ENCODE measurements at regions not wholly inside any gene's neighbourhood (a gene's known extent, or its start where the extent isn't known, plus 50 kb on each side); places are given as distances from the start of the nearest gene placed in this dataset.

GRCh38 chr4:35802644-35803043 lies 441.7 kb downstream of the ARAP2 start (continued):
- no peak for TF ChIP-seq SUZ12 (IDR thresholded peaks at IDR 0.05; ENCODE audit: low read length)

- no peaks in the 10 kb centered on the region for H3K4me1 ChIP-seq (replicated peaks in 1 of 4; ENCODE audit: control insufficient read depth in 3 of 4, insufficient read depth in 4 of 4, low read length in 3 of 4)
- no peak overlapping the region for H2BK12ac ChIP-seq (ENCODE audit: low read depth, low read length)
- H3K56ac ChIP-seq (replicated peaks; ENCODE audit: insufficient read length, low read depth, low read length) = no peak overlapping the region
- FAIRE-seq (no peak), DNase-seq (ENCODE audit: low read depth in 1 of 2, low spot score in 2 of 2) (no peak)
- H3K9me3 ChIP-seq (ENCODE audit: insufficient read depth in 2 of 2, low read depth in 1 of 2, low read length in 1 of 2) = no peaks in the 10 kb centered on the region
- H2BK120ac ChIP-seq (replicated peaks; ENCODE audit: low read depth, low read length) = no peak overlapping the region
- H4K8ac ChIP-seq (ENCODE audit: extremely low read depth, insufficient read depth, low read length) = no peak overlapping the region
- no peak overlapping the region for H2BK20ac ChIP-seq (ENCODE audit: low read length)
- 98% methylated on average over 4 of the region's 4 CpGs; no CpG with 5 or more reads in 1 of the 2 experiments for WGBS, 2 experiments (ENCODE audit: extremely low coverage in 1 of 2, insufficient coverage in 1 of 2, insufficient read length in 1 of 2, insufficient replicate concordance in 2 of 2, low coverage in 1 of 2, low lambda C conversion rate in 2 of 2, missing lambda C conversion rate in 1 of 2)
- no peak overlapping the region for H4K5ac ChIP-seq (ENCODE audit: insufficient read length, low read depth, low read length)
- H3K14ac ChIP-seq (ENCODE audit: insufficient read length) = no peak overlapping the region
- H2BK15ac ChIP-seq (ENCODE audit: low read length) = no peak overlapping the region
- no peak overlapping the region for H2AFZ ChIP-seq (ENCODE audit: low read length)
- POLR2A ChIA-PET (ENCODE audit: partially characterized antibody) = no interaction called here
- CTCF ChIA-PET (ENCODE audit: partially characterized antibody) = no interaction called here
- no peak for TF ChIP-seq TEAD4 (IDR thresholded peaks at IDR 0.05; ENCODE audit: low read depth, low read length)
- no peak for TF ChIP-seq GABPA (IDR thresholded peaks at IDR 0.05; ENCODE audit: borderline replicate concordance, insufficient read depth, low read length)
- TF ChIP-seq BCL11A (IDR thresholded peaks at IDR 0.05; ENCODE audit: low read depth in 2 of 2, low read length in 2 of 2) = no peak
- no peak for TF ChIP-seq SUZ12 (IDR thresholded peaks at IDR 0.05; ENCODE audit: low read length)
- H3K23me2 ChIP-seq (ENCODE audit: low read depth, low read length) = no peaks in the 10 kb centered on the region
- no peaks in the 10 kb centered on the region for H3K27me3 ChIP-seq (replicated peaks in 1 of 4; ENCODE audit: control insufficient read depth in 3 of 4, extremely low read depth in 1 of 4, insufficient read depth in 3 of 4, low read length in 3 of 4)
- no peak overlapping the region for H3K18ac ChIP-seq (ENCODE audit: extremely low read depth, low read length)
- H3K4me3 ChIP-seq (ENCODE audit: extremely low read depth in 1 of 4, insufficient read depth in 2 of 4, low read depth in 3 of 4, low read length in 4 of 4) = no peak overlapping the region
- H3K27ac ChIP-seq (ENCODE audit: low read depth, low read length) = no peak overlapping the region
- no peaks in the 10 kb centered on the region for H3K79me2 ChIP-seq (ENCODE audit: control insufficient read depth in 1 of 2, insufficient read depth in 2 of 2, low read length in 2 of 2)
- no peak overlapping the region for H3K23ac ChIP-seq (ENCODE audit: insufficient read length)
- H2BK5ac ChIP-seq (ENCODE audit: low read depth, low read length) = no peak overlapping the region
- H3K36me3 ChIP-seq (ENCODE audit: control insufficient read depth in 2 of 4, insufficient read depth in 4 of 4, low read length in 3 of 4) = no peaks in the 10 kb centered on the region
- no peaks in the 10 kb centered on the region for H3K79me1 ChIP-seq (ENCODE audit: low read depth, low read length)
- H3K9ac ChIP-seq (replicated peaks in 1 of 4; ENCODE audit: extremely low read depth in 1 of 4, low read depth in 3 of 4, low read length in 3 of 4) = no peak overlapping the region
- no peak overlapping the region for H4K91ac ChIP-seq (replicated peaks; ENCODE audit: insufficient read length, low read length)
- H2AK5ac ChIP-seq (ENCODE audit: low read depth, low read length) = no peak overlapping the region
- no peak overlapping the region for H3K4me2 ChIP-seq (ENCODE audit: insufficient read depth in 1 of 2, low read depth in 2 of 2, low read length in 2 of 2)
- no peak overlapping the region for H3K4ac ChIP-seq (replicated peaks; ENCODE audit: insufficient read length, low read depth, low read length)
- H4K20me1 ChIP-seq (replicated peaks in 1 of 2; ENCODE audit: control insufficient read depth in 1 of 2, insufficient read depth in 2 of 2, low read length in 2 of 2) = no peaks in the 10 kb centered on the region
Measured at GRCh38 chr4:35818520-35818919, 425.8 kb downstream of the ARAP2 start.
